H1 (cell line): ENCODE measurements at regions not wholly inside any gene's neighbourhood (a gene's known extent, or its start where the extent isn't known, plus 50 kb on each side); places are given as distances from the start of the nearest gene placed in this dataset.
"Not testable (repeated sequence)": the region's sequence is repeated elsewhere in the genome, so short reads cannot be mapped to it uniquely, and the experiment has no call there.

Source experiments
- CTCF ChIA-PET: fragments of 300-600 bp; sonication (Branson Sonifier 250); formaldehyde crosslinking; loops from one replicate; lab custom pipeline; 2021; ENCODE audit not compliant: partially characterized antibody; lab: Charles Lee
- POLR2A ChIA-PET: fragments of 300-600 bp; sonication (Branson Sonifier 250); formaldehyde crosslinking; loops from one replicate; lab custom pipeline; 2021; ENCODE audit warnings: inconsistent platforms; ENCODE audit not compliant: partially characterized antibody; lab: Charles Lee
- DNase-seq, 2 experiments: peaks; one replicate each; pipeline versions ENCODE4 v3.0.0 to v3.0.0-alpha.2; 2010 to 2022; ENCODE audit warnings: low spot score in 2 of 2, low read depth in 1 of 2, mixed read lengths in 1 of 2
- FAIRE-seq: peaks from 2 replicates; lab custom pipeline; 2011; peaks lifted over from hg19 to GRCh38; lab: Jason Lieb, UNC
- H2AFZ ChIP-seq: 2 replicates; pipeline ENCODE4 v1.8.1; 2012; ENCODE audit warnings: low read length, inconsistent platforms
- H2AK5ac ChIP-seq: 2 replicates; pipeline ENCODE4 v1.6.1; 2013; ENCODE audit warnings: low read depth, low read length
- H2BK120ac ChIP-seq: replicated peaks from 2 replicates; pipeline ENCODE3; 2013; ENCODE audit warnings: low read depth, low read length, inconsistent platforms
- H2BK12ac ChIP-seq: 2 replicates; pipeline ENCODE4 v1.6.1; 2013; ENCODE audit warnings: low read depth, low read length
- H2BK15ac ChIP-seq: 2 replicates; pipeline ENCODE4 v1.6.1; 2013; ENCODE audit warnings: low read length
- H2BK20ac ChIP-seq: 2 replicates; pipeline ENCODE4 v1.6.1; 2013; ENCODE audit warnings: low read length
- H2BK5ac ChIP-seq: 2 replicates; pipeline ENCODE4 v1.6.1; 2013; ENCODE audit warnings: low read depth, low read length
- H3K14ac ChIP-seq: 2 replicates; pipeline ENCODE4 v1.6.1; 2013; ENCODE audit warnings: inconsistent platforms; ENCODE audit not compliant: insufficient read length
- H3K18ac ChIP-seq: 2 replicates; pipeline ENCODE4 v1.6.1; 2013; ENCODE audit warnings: low read length; ENCODE audit errors: extremely low read depth
- H3K23ac ChIP-seq: 2 replicates; pipeline ENCODE4 v1.6.1; 2013; ENCODE audit warnings: inconsistent platforms; ENCODE audit not compliant: insufficient read length
- H3K23me2 ChIP-seq: 2 replicates; pipeline ENCODE4 v1.6.1; 2013; ENCODE audit warnings: low read depth, low read length
- H3K27ac ChIP-seq: 2 replicates; pipeline ENCODE4 v1.6.1; 2011; ENCODE audit warnings: low read depth, low read length, inconsistent platforms
- H3K27me3 ChIP-seq, 4 experiments: replicated peaks in 1 of 4; 1 replicate in 1 of 4; 2 replicates in 3 of 4; pipeline versions ENCODE4 v1.6.1 to v1.8.1; 2011 to 2013; ENCODE audit warnings: low read length in 3 of 4, mild to moderate bottlenecking in 3 of 4, inconsistent platforms in 2 of 4, mixed read lengths in 2 of 4, moderate library complexity in 1 of 4; ENCODE audit not compliant: control insufficient read depth in 3 of 4, insufficient read depth in 3 of 4; ENCODE audit errors: extremely low read depth in 1 of 4
- H3K36me3 ChIP-seq, 4 experiments: 2 replicates each; pipeline versions ENCODE4 v1.6.1 to v1.8.1; 2011 to 2013; ENCODE audit warnings: mild to moderate bottlenecking in 4 of 4, low read length in 3 of 4, moderate library complexity in 2 of 4, control low read depth in 1 of 4, inconsistent platforms in 1 of 4; ENCODE audit not compliant: insufficient read depth in 4 of 4, control insufficient read depth in 2 of 4
- H3K4ac ChIP-seq: replicated peaks from 2 replicates; pipeline ENCODE3; 2013; ENCODE audit warnings: low read length, low read depth, mixed read lengths, inconsistent platforms; ENCODE audit not compliant: insufficient read length
- H3K4me1 ChIP-seq, 4 experiments: replicated peaks in 1 of 4; 1 replicate in 1 of 4; 2 replicates in 3 of 4; pipeline versions ENCODE4 v1.6.1 to v1.8.1; 2011 to 2013; ENCODE audit warnings: low read length in 3 of 4, inconsistent platforms in 2 of 4, mixed read lengths in 1 of 4; ENCODE audit not compliant: insufficient read depth in 4 of 4, control insufficient read depth in 3 of 4
- H3K4me2 ChIP-seq, 2 experiments: 2 replicates each; pipeline versions ENCODE4 v1.6.1 to v1.8.1; 2011 to 2013; ENCODE audit warnings: low read depth in 2 of 2, low read length in 2 of 2, control low read depth in 1 of 2, inconsistent platforms in 1 of 2, mild to moderate bottlenecking in 1 of 2; ENCODE audit not compliant: insufficient read depth in 1 of 2
- H3K4me3 ChIP-seq, 4 experiments: fragments of 200-600, 300-600 bp in 1 of 4; sonication (generic), shearing (Covaris generic), sonication (Bioruptor Twin) in 1 of 4; 2 replicates each; pipeline versions ENCODE4 v1.5.1 to v1.8.1; 2011 to 2016; ENCODE audit warnings: low read length in 4 of 4, low read depth in 3 of 4, control low read depth in 2 of 4, inconsistent platforms in 2 of 4, mild to moderate bottlenecking in 2 of 4, mixed read lengths in 1 of 4, moderate library complexity in 1 of 4; ENCODE audit not compliant: insufficient read depth in 2 of 4; ENCODE audit errors: extremely low read depth in 1 of 4
- H3K56ac ChIP-seq: replicated peaks from 2 replicates; pipeline ENCODE3; 2013; ENCODE audit warnings: low read depth, mild to moderate bottlenecking, mixed read lengths, low read length, inconsistent platforms; ENCODE audit not compliant: insufficient read length
- H3K79me1 ChIP-seq: 2 replicates; pipeline ENCODE4 v1.6.1; 2013; ENCODE audit warnings: low read depth, low read length, control low read depth
- H3K79me2 ChIP-seq, 2 experiments: 2 replicates each; pipeline versions ENCODE4 v1.6.1 to v1.8.1; 2012 to 2013; ENCODE audit warnings: low read length in 2 of 2, mild to moderate bottlenecking in 2 of 2, inconsistent platforms in 1 of 2; ENCODE audit not compliant: insufficient read depth in 2 of 2, control insufficient read depth in 1 of 2
- H3K9ac ChIP-seq, 4 experiments: replicated peaks in 1 of 4; 1 replicate in 1 of 4; 2 replicates in 3 of 4; pipeline versions ENCODE4 v1.6.1 to v1.8.1; 2011 to 2013; ENCODE audit warnings: low read depth in 3 of 4, low read length in 3 of 4, control low read depth in 2 of 4, mild to moderate bottlenecking in 2 of 4, moderate library complexity in 2 of 4, inconsistent platforms in 1 of 4; ENCODE audit errors: extremely low read depth in 1 of 4
- H3K9me3 ChIP-seq, 2 experiments: 2 replicates each; pipeline versions ENCODE4 v1.6.1 to v1.8.1; 2012 to 2013; ENCODE audit warnings: mild to moderate bottlenecking in 2 of 2, moderate library complexity in 2 of 2, control low read depth in 1 of 2, inconsistent platforms in 1 of 2, low read depth in 1 of 2, low read length in 1 of 2, mixed read lengths in 1 of 2; ENCODE audit not compliant: insufficient read depth in 2 of 2
- H4K20me1 ChIP-seq, 2 experiments: replicated peaks in 1 of 2; 2 replicates each; pipeline versions ENCODE3 to v1.8.1; 2011 to 2013; ENCODE audit warnings: inconsistent platforms in 2 of 2, low read length in 2 of 2, mild to moderate bottlenecking in 1 of 2; ENCODE audit not compliant: insufficient read depth in 2 of 2, control insufficient read depth in 1 of 2
- H4K5ac ChIP-seq: 2 replicates; pipeline ENCODE4 v1.6.1; 2013; ENCODE audit warnings: low read length, low read depth, mixed read lengths, inconsistent platforms; ENCODE audit not compliant: insufficient read length
- H4K8ac ChIP-seq: 2 replicates; pipeline ENCODE4 v1.8.0; 2013; ENCODE audit warnings: mild to moderate bottlenecking, moderate library complexity, low read length, inconsistent platforms; ENCODE audit not compliant: insufficient read depth; ENCODE audit errors: extremely low read depth
- H4K91ac ChIP-seq: replicated peaks from 2 replicates; pipeline ENCODE3; 2013; ENCODE audit warnings: low read length, mixed read lengths, inconsistent platforms; ENCODE audit not compliant: insufficient read length
- RAD21 ChIP-seq, 2 experiments: IDR thresholded peaks in 1 of 2; conservative IDR thresholded peaks in 1 of 2; 2 replicates each; pipeline ENCODE4 v1.6.1; 2011; ENCODE audit warnings: low read depth in 2 of 2, low read length in 2 of 2, improper control_type of control experiment in 1 of 2, inconsistent platforms in 1 of 2, mild to moderate bottlenecking in 1 of 2, moderate library complexity in 1 of 2
- WGBS, 2 experiments: shearing (Covaris generic) in 1 of 2; methylation state at CpG; one replicate each; pipeline versions ENCODE4 v1.1.6 to v1.1.7; 2013 to 2015; ENCODE audit warnings: low lambda C conversion rate in 2 of 2, mixed read lengths in 2 of 2, inconsistent platforms in 1 of 2, low coverage in 1 of 2, missing lambda C conversion rate in 1 of 2; ENCODE audit not compliant: insufficient replicate concordance in 2 of 2, insufficient coverage in 1 of 2, insufficient read length in 1 of 2; ENCODE audit errors: extremely low coverage in 1 of 2, missing lambda C conversion rate in 1 of 2; 5-methylcytosine and 5-hydroxymethylcytosine counted together

DNA sequence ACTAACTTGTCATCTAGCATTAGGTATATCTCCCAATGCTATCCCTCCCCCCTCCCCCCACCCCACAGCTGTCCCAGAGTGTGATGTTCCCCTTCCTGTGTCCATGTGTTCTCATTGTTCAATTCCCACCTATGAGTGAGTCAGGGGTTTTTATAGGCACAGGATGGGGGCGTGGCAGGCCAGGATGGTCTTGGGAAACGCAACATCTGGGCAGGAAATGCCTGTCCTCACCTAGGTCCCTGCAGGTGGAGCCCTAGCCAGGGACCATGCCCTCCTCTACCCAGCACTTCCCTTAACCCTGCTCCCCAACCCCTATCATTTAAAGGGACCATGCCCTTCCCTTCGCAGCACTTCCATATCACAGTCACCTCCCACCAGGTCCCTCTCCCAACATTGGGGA, 1430.6 kb downstream of the CDH8 start:
- H2BK15ac ChIP-seq, H3K4me3 ChIP-seq, H2BK12ac ChIP-seq, CTCF ChIA-PET, DNase-seq, H3K23ac ChIP-seq, H3K9me3 ChIP-seq, H3K79me2 ChIP-seq, H4K5ac ChIP-seq, FAIRE-seq, POLR2A ChIA-PET, H4K20me1 ChIP-seq, H3K79me1 ChIP-seq, H4K8ac ChIP-seq, H2AK5ac ChIP-seq, H2BK20ac ChIP-seq, H2AFZ ChIP-seq, H3K4me2 ChIP-seq, H3K4me1 ChIP-seq, H3K27me3 ChIP-seq, H3K27ac ChIP-seq, H4K91ac ChIP-seq, H2BK5ac ChIP-seq, H3K18ac ChIP-seq, H3K9ac ChIP-seq, H3K23me2 ChIP-seq, H3K36me3 ChIP-seq, H3K14ac ChIP-seq, H2BK120ac ChIP-seq, H3K56ac ChIP-seq, H3K4ac ChIP-seq: not testable (repeated sequence)
- WGBS, 2 experiments = 93% methylated on average over 2 of the region's 3 CpGs; no CpG with 5 or more reads in 1 of the 2 experiments
- TF ChIP-seq RAD21 (IDR thresholded peaks at IDR 0.05 in 1 of 2, conservative IDR thresholded peaks at IDR 0.05 in 1 of 2; ENCODE audit: low read depth in 2 of 2, low read length in 2 of 2) = peak in 1 of 2 experiments; percentile 13; a peak in 1 of 4 replicates
